PFSK-1 (cell line): ENCODE measurements at regions not wholly inside any gene's neighbourhood (a gene's known extent, or its start where the extent isn't known, plus 50 kb on each side); places are given as distances from the start of the nearest gene placed in this dataset.

Experiments
- FOXP2 ChIP-seq: optimal IDR thresholded peaks from 2 replicates; pipeline ENCODE3; 2011; ENCODE audit warnings: borderline replicate concordance, control low read depth, inconsistent platforms; ENCODE audit not compliant: insufficient read depth; ENCODE audit errors: extremely low read length, extremely low read depth
- POLR2AphosphoS5 ChIP-seq: IDR thresholded peaks from 2 replicates; pipeline ENCODE4 v1.6.1; 2012; ENCODE audit warnings: low read depth, mild to moderate bottlenecking, control low read depth, low read length, moderate library complexity
- REST ChIP-seq, 2 experiments: IDR thresholded peaks; 2 replicates each; pipeline versions ENCODE4 v1.6.1 to v1.8.0; 2011 to 2012; ENCODE audit warnings: low read depth in 2 of 2, low read length in 2 of 2, control low read depth in 1 of 2, inconsistent platforms in 1 of 2, mild to moderate bottlenecking in 1 of 2, moderate library complexity in 1 of 2; ENCODE audit not compliant: insufficient read depth in 1 of 2
- SIN3A ChIP-seq: IDR thresholded peaks from 2 replicates; pipeline ENCODE4 v1.6.1; 2012; ENCODE audit warnings: mild to moderate bottlenecking, low read length, moderate library complexity, borderline replicate concordance; ENCODE audit not compliant: insufficient read depth
- TAF1 ChIP-seq: IDR thresholded peaks from 2 replicates; pipeline ENCODE4 v1.6.1; 2012; ENCODE audit warnings: low read length, control low read depth, borderline replicate concordance; ENCODE audit not compliant: insufficient read depth

GRCh38 chr11:32485733-32486132 lies 50.4 kb upstream of the WT1 start:
- no peak for TF ChIP-seq TAF1
- TF ChIP-seq REST (IDR thresholded peaks at IDR 0.05; ENCODE audit: insufficient read depth in 1 of 2, low read depth in 2 of 2, low read length in 2 of 2), result no peak
- TF ChIP-seq SIN3A, result no peak
- TF ChIP-seq POLR2AphosphoS5, result no peak
- TF ChIP-seq FOXP2, result no peak
